H1 (cell line): ENCODE measurements at regions not wholly inside any gene's neighbourhood (a gene's known extent, or its start where the extent isn't known, plus 50 kb on each side); places are given as distances from the start of the nearest gene placed in this dataset.

Source experiments
- CTCF ChIP-seq, 3 experiments: IDR thresholded peaks; 1 replicate in 2 of 3; 2 replicates in 1 of 3; pipeline versions ENCODE4 v1.5.1 to v1.6.1; 2011; ENCODE audit warnings: low read length in 3 of 3, mild to moderate bottlenecking in 3 of 3, inconsistent platforms in 2 of 3, low read depth in 1 of 3, moderate library complexity in 1 of 3; ENCODE audit not compliant: insufficient read depth in 1 of 3; ENCODE audit errors: control extremely low read depth in 1 of 3
- POLR2A ChIP-seq, 2 experiments: IDR thresholded peaks; 1 replicate in 1 of 2; 2 replicates in 1 of 2; pipeline ENCODE4 v1.6.1; 2011; ENCODE audit warnings: low read depth in 2 of 2, low read length in 2 of 2, mild to moderate bottlenecking in 2 of 2; ENCODE audit errors: control extremely low read depth in 1 of 2
- POLR2AphosphoS5 ChIP-seq: IDR thresholded peaks from 2 replicates; pipeline ENCODE4 v1.6.1; 2011; ENCODE audit warnings: low read depth, low read length
- RBBP5 ChIP-seq: IDR thresholded peaks from 2 replicates; pipeline ENCODE4 v1.7.1; 2012; ENCODE audit warnings: low read depth, mild to moderate bottlenecking, inconsistent platforms, low read length, moderate library complexity, borderline replicate concordance
- RNF2 ChIP-seq: fragments of 200-900, 300-1000 bp; sonication (generic); IDR thresholded peaks from 2 replicates; pipeline ENCODE4 v1.7.1; 2016; ENCODE audit warnings: borderline replicate concordance, low read depth, mild to moderate bottlenecking, antibody characterized with exemption, low read length; ENCODE audit not compliant: poor library complexity, severe bottlenecking; ENCODE audit errors: missing control alignments
- ZNF274 ChIP-seq: IDR thresholded peaks from 2 replicates; pipeline ENCODE4 v1.7.0; 2012; ENCODE audit warnings: low read length, borderline replicate concordance; ENCODE audit errors: extremely low read depth

- TF ChIP-seq POLR2AphosphoS5 (no peak), POLR2A (IDR thresholded peaks at IDR 0.05; ENCODE audit: control extremely low read depth in 1 of 2, low read depth in 2 of 2, low read length in 2 of 2) (no peak), CTCF (IDR thresholded peaks at IDR 0.05; ENCODE audit: control extremely low read depth in 1 of 3, insufficient read depth in 1 of 3, low read depth in 1 of 3, low read length in 3 of 3) (no peak), RBBP5 (no peak), ZNF274 (no peak), RNF2 (no peak)
These were observed 421.3 kb downstream of the PYDC2 start for GRCh38 chr3:191882289-191882688.
